OCI-LY3 (cell line): ENCODE measurements at regions not wholly inside any gene's neighbourhood (a gene's known extent, or its start where the extent isn't known, plus 50 kb on each side); places are given as distances from the start of the nearest gene placed in this dataset.

ENCODE experiments used
- H2AFZ ChIP-seq: fragments of 200-600, 300-600 bp; shearing (Covaris generic); 2 replicates; pipeline ENCODE4 v1.6.0; 2014; ENCODE audit warnings: antibody characterized with exemption, low read depth, low read length
- H3K27ac ChIP-seq: fragments of 200-600, 300-600 bp; sonication (generic); 2 replicates; pipeline ENCODE4 v1.5.1; 2014; ENCODE audit warnings: mild to moderate bottlenecking, low read length, moderate library complexity, mixed read lengths
- H3K27me3 ChIP-seq: fragments of 200-600, 300-600 bp; sonication (generic); 2 replicates; pipeline ENCODE4 v1.6.1; 2014; ENCODE audit warnings: low read depth, low read length, mixed read lengths
- H3K36me3 ChIP-seq: fragments of 200-600, 300-600 bp; sonication (generic); replicated peaks from 2 replicates; pipeline ENCODE3; 2014; ENCODE audit warnings: low read depth, low read length, mixed read lengths
- H3K4me1 ChIP-seq: fragments of 300-600, 200-600 bp; sonication (generic); 2 replicates; pipeline ENCODE4 v1.6.1; 2014; ENCODE audit warnings: low read length, mixed read lengths
- H3K4me2 ChIP-seq: fragments of 200-600, 300-600 bp; sonication (generic); 2 replicates; pipeline ENCODE4 v1.6.1; 2014; ENCODE audit warnings: low read length, mixed read lengths
- H3K4me3 ChIP-seq: fragments of 300-600, 200-600 bp; sonication (generic); 2 replicates; pipeline ENCODE4 v1.5.1; 2014; ENCODE audit warnings: antibody characterized with exemption, mild to moderate bottlenecking, low read length, moderate library complexity
- H3K79me2 ChIP-seq: fragments of 300-600, 200-600 bp; shearing (Covaris generic); 2 replicates; pipeline ENCODE4 v1.6.1; 2014; ENCODE audit warnings: mild to moderate bottlenecking, low read length, mixed read lengths
- H3K9ac ChIP-seq: fragments of 300-600, 200-600 bp; shearing (Covaris generic); 2 replicates; pipeline ENCODE4 v1.6.0; 2014; ENCODE audit warnings: mild to moderate bottlenecking, low read length, moderate library complexity
- H3K9me3 ChIP-seq: fragments of 200-600, 300-600 bp; shearing (Covaris generic); 2 replicates; pipeline ENCODE4 v1.6.1; 2014; ENCODE audit warnings: low read length, mixed read lengths; ENCODE audit not compliant: insufficient read depth
- H4K20me1 ChIP-seq: fragments of 200-600, 300-600 bp; sonication (generic); 2 replicates; pipeline ENCODE4 v1.6.1; 2016; ENCODE audit warnings: low read length, mixed read lengths; ENCODE audit not compliant: insufficient read depth
- CTCF ChIP-seq: fragments of 200-600, 300-600 bp; sonication (generic); IDR thresholded peaks from 2 replicates; pipeline ENCODE4 v1.5.1; 2014; ENCODE audit warnings: antibody characterized with exemption, low read length, low read depth
- EZH2phosphoT487 ChIP-seq: fragments of 200-600 bp; shearing (Covaris generic); IDR thresholded peaks from 2 replicates; pipeline ENCODE4 v1.6.1; 2018; ENCODE audit warnings: antibody characterized with exemption, mixed run types, low read depth

GRCh38 chr12:25723921-25724491 is 170.9 kb upstream of the LMNTD1 start:
- H3K27ac ChIP-seq, result no peak overlapping the region
- no peak overlapping the region for H2AFZ ChIP-seq
- no peaks in the 10 kb centered on the region for H3K27me3 ChIP-seq
- H3K36me3 ChIP-seq, result no peaks in the 10 kb centered on the region
- H3K9ac ChIP-seq, result no peak overlapping the region
- H3K4me3 ChIP-seq, result no peak overlapping the region
- H4K20me1 ChIP-seq, result no peaks in the 10 kb centered on the region
- no peaks in the 10 kb centered on the region for H3K9me3 ChIP-seq
- TF ChIP-seq CTCF, result no peak
- H3K79me2 ChIP-seq, result no peaks in the 10 kb centered on the region
- H3K4me1 ChIP-seq, result no peaks in the 10 kb centered on the region
- H3K4me2 ChIP-seq, result no peak overlapping the region

- Histone ChIP-seq H4K20me1 (no peaks in the 10 kb centered on the region), H3K4me3 (no peak overlapping the region), H3K27me3 (no peaks in the 10 kb centered on the region), H3K9me3 (no peaks in the 10 kb centered on the region), H3K79me2 (no peaks in the 10 kb centered on the region), H2AFZ (no peak overlapping the region), H3K4me2 (no peak overlapping the region), H3K36me3 (peaks cover 3% of the 10 kb centered on the region), H3K27ac (no peak overlapping the region), H3K4me1 (peaks cover 2% of the 10 kb centered on the region), H3K9ac (no peak overlapping the region)
- TF ChIP-seq EZH2phosphoT487 (no peak), CTCF (no peak)
Measured at GRCh38 chr12:25725470-25725869, 172.4 kb upstream of the LMNTD1 start.

- Histone ChIP-seq H3K4me2 (no peak overlapping the region), H3K4me3 (no peak overlapping the region), H3K9me3 (no peaks in the 10 kb centered on the region), H3K4me1 (peaks cover 7% of the 10 kb centered on the region), H3K79me2 (no peaks in the 10 kb centered on the region), H3K9ac (no peak overlapping the region), H3K27ac (no peak overlapping the region), H4K20me1 (no peaks in the 10 kb centered on the region), H3K27me3 (no peaks in the 10 kb centered on the region), H2AFZ (no peak overlapping the region), H3K36me3 (peaks cover 3% of the 10 kb centered on the region)
- TF ChIP-seq EZH2phosphoT487 (no peak), CTCF (no peak)
Measured at GRCh38 chr12:25725931-25726330, 172.8 kb upstream of the LMNTD1 start.

- Histone ChIP-seq H3K9me3 (no peaks in the 10 kb centered on the region), H3K4me1 (peaks cover 10% of the 10 kb centered on the region), H3K36me3 (peaks cover 3% of the 10 kb centered on the region), H4K20me1 (no peaks in the 10 kb centered on the region), H3K4me3 (no peak overlapping the region), H2AFZ (no peak overlapping the region), H3K79me2 (no peaks in the 10 kb centered on the region), H3K4me2 (no peak overlapping the region), H3K9ac (no peak overlapping the region), H3K27ac (no peak overlapping the region), H3K27me3 (no peaks in the 10 kb centered on the region)
- no peak for TF ChIP-seq EZH2phosphoT487
- no peak for TF ChIP-seq CTCF
Measured at GRCh38 chr12:25728056-25728595, 175.0 kb upstream of the LMNTD1 start.
